Body of pancreas (tissue), 4 donors: ENCODE measurements at regions not wholly inside any gene's neighbourhood (a gene's known extent, or its start where the extent isn't known, plus 50 kb on each side); places are given as distances from the start of the nearest gene placed in this dataset.

ENCODE experiments used
- ATAC-seq: fragments of 150-250 bp; one replicate; pipeline ENCODE4 v1.9.1; 2016
- DNase-seq, 4 donors: peaks; one replicate each; pipeline ENCODE4 v3.0.0-alpha.2; 2019
- H3K27ac ChIP-seq, 4 donors: fragments of 200-600 bp; sonication (generic); 1 replicate in 3 of 4; 2 replicates in 1 of 4; pipeline versions ENCODE4 v1.5.1 to v1.6.1; 2016 to 2019; ENCODE audit warnings: mild to moderate bottlenecking in 1 of 4, mixed read lengths in 1 of 4, moderate library complexity in 1 of 4
- H3K27me3 ChIP-seq, 2 donors: fragments of 200-600 bp; sonication (generic); one replicate each; pipeline ENCODE4 v1.6.0; 2016; ENCODE audit warnings: mild to moderate bottlenecking in 1 of 2
- H3K36me3 ChIP-seq, 2 donors: fragments of 200-600 bp; sonication (generic); replicated peaks in 1 of 2; 2 replicates each; pipeline ENCODE4 v1.5.1; 2016; ENCODE audit warnings: low read depth in 2 of 2; ENCODE audit not compliant: insufficient read depth in 1 of 2
- H3K4me1 ChIP-seq: fragments of 200-600 bp; sonication (generic); one replicate; pipeline ENCODE4 v1.6.0; 2016
- H3K4me3 ChIP-seq, 2 donors: fragments of 200-600 bp; sonication (generic); 1 replicate in 1 of 2; 2 replicates in 1 of 2; pipeline ENCODE4 v1.5.1; 2016 to 2019
- H3K9me3 ChIP-seq, 3 donors: fragments of 200-600 bp; sonication (generic); 1 replicate in 2 of 3; 2 replicates in 1 of 3; pipeline ENCODE4 v1.5.1; 2016
- CTCF ChIP-seq, 7 experiments: fragments of 450-650 bp in 4 of 7; fragments of 200-600 bp in 3 of 7; sonication (generic) in 3 of 7; IDR thresholded peaks; one replicate each; pipeline ENCODE4 v1.5.1; 2016 to 2019; ENCODE audit warnings: antibody characterized with exemption in 7 of 7
- POLR2A ChIP-seq, 3 donors: fragments of 450-650 bp; IDR thresholded peaks; one replicate each; pipeline ENCODE4 v1.6.1; 2016; ENCODE audit warnings: antibody characterized with exemption in 3 of 3, mild to moderate bottlenecking in 2 of 3
- WGBS, 2 donors: methylation state at CpG; one replicate each; pipeline ENCODE4 v1.1.5; 2017; 5-methylcytosine and 5-hydroxymethylcytosine counted together
- intact Hi-C: fragments of 100-400 bp; cut with DNase I; formaldehyde crosslinking; loops from one replicate; pipeline ENCODE4 v1.15.1; 2023

GRCh38 chr17:63151941-63152523 is 186.0 kb downstream of the TANC2 start:
- no peaks in the 10 kb centered on the region for H3K27me3 ChIP-seq
- no peak for ATAC-seq
- H3K4me1 ChIP-seq: no peaks in the 10 kb centered on the region
- H3K27ac ChIP-seq: no peak overlapping the region
- H3K4me3 ChIP-seq: no peak overlapping the region
- 62 to 70% methylated on average over 4 of the region's 4 CpGs for WGBS, 2 donors
- TF ChIP-seq POLR2A (IDR thresholded peaks at IDR 0.05) (no peak), CTCF (IDR thresholded peaks at IDR 0.05) (no peak)
- intact Hi-C loops: no loop called here
- no peaks in the 10 kb centered on the region for H3K36me3 ChIP-seq
- DNase-seq: no peak
- H3K9me3 ChIP-seq: no peaks in the 10 kb centered on the region

- no peak for DNase-seq
- no peak overlapping the region for H3K27ac ChIP-seq
- no peaks in the 10 kb centered on the region for H3K27me3 ChIP-seq
- no peaks in the 10 kb centered on the region for H3K4me1 ChIP-seq
- H3K4me3 ChIP-seq: no peak overlapping the region
- intact Hi-C loops: no loop called here
- no peak for ATAC-seq
- no peaks in the 10 kb centered on the region for H3K36me3 ChIP-seq
- 65 to 68% methylated on average over 1 of the region's 1 CpG for WGBS, 2 donors
- no peaks in the 10 kb centered on the region for H3K9me3 ChIP-seq
- TF ChIP-seq CTCF (IDR thresholded peaks at IDR 0.05) (no peak), POLR2A (IDR thresholded peaks at IDR 0.05) (no peak)
Observed at GRCh38 chr17:63153488-63153887, 187.5 kb downstream of the TANC2 start.

GRCh38 chr17:63154586-63155244 is 188.7 kb downstream of the TANC2 start:
- no peak for DNase-seq
- Histone ChIP-seq H3K36me3 (no peaks in the 10 kb centered on the region), H3K9me3 (no peaks in the 10 kb centered on the region), H3K4me1 (no peaks in the 10 kb centered on the region), H3K27me3 (no peaks in the 10 kb centered on the region), H3K4me3 (no peak overlapping the region), H3K27ac (no peak overlapping the region)
- intact Hi-C loops: no loop called here
- ATAC-seq: no peak
- 86 to 100% methylated on average over 1 of the region's 1 CpG for WGBS, 2 donors
- TF ChIP-seq POLR2A (IDR thresholded peaks at IDR 0.05): no peak
- no peak for TF ChIP-seq CTCF (IDR thresholded peaks at IDR 0.05)

GRCh38 chr17:63156986-63157385 is 191.0 kb downstream of the TANC2 start:
- Histone ChIP-seq H3K36me3 (no peaks in the 10 kb centered on the region), H3K9me3 (no peaks in the 10 kb centered on the region), H3K27me3 (no peaks in the 10 kb centered on the region), H3K27ac (no peak overlapping the region), H3K4me1 (no peaks in the 10 kb centered on the region), H3K4me3 (no peak overlapping the region)
- DNase-seq (no peak), ATAC-seq (no peak)
- TF ChIP-seq CTCF (IDR thresholded peaks at IDR 0.05): no peak
- no peak for TF ChIP-seq POLR2A (IDR thresholded peaks at IDR 0.05)
- intact Hi-C loops: no loop called here
- 85 to 92% methylated on average over 1 of the region's 1 CpG for WGBS, 2 donors
